GM18907 (cell line): ENCODE measurements at regions not wholly inside any gene's neighbourhood (a gene's known extent, or its start where the extent isn't known, plus 50 kb on each side); places are given as distances from the start of the nearest gene placed in this dataset.
"Not testable (repeated sequence)": the region's sequence is repeated elsewhere in the genome, so short reads cannot be mapped to it uniquely, and the experiment has no call there.

ENCODE experiments used
- ATAC-seq: cut with Tn5 transposase; IDR thresholded peaks from one replicate; pipeline ENCODE4 v1.9.1; 2021; ENCODE audit warnings: mild to moderate bottlenecking, moderate library complexity; ENCODE audit not compliant: unreplicated experiment

DNA sequence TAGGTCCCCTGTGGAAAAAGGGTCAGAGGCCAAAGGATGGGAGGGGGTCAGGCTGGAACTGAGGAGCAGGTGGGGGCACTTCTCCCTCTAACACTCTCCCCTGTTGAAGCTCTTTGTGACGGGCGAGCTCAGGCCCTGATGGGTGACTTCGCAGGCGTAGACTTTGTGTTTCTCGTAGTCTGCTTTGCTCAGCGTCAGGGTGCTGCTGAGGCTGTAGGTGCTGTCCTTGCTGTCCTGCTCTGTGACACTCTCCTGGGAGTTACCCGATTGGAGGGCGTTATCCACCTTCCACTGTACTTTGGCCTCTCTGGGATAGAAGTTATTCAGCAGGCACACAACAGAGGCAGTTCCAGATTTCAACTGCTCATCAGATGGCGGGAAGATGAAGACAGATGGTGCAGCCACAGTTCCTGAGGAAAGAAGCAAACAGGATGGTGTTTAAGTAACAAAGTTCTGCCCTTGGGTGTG is 165.8 kb downstream of the RPIA start:
- ATAC-seq, result no peak

DNA sequence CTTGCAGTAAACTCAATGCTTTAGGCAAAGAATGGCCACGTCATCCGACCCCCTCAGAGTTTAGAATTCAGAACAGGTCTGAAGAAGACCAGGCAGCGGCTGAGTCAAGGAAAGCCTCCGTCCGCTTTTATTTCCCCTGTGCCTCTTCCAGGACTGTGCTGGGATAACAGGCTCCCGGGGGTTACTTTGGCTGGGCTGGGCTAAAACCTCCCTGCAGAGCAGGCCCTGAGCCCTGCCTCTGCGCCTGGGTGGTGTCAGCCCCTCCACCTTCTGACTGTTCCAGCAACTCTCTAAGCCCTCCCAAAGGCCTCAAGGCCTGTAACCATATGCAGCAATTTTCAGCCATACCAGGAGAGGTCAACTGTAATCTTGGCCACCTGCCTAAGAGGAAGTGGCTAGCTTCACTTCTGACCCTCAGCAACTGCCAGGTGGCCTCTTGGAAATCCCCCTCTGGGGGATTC is 166.5 kb downstream of the RPIA start:
- peak; percentile 43 for ATAC-seq

DNA sequence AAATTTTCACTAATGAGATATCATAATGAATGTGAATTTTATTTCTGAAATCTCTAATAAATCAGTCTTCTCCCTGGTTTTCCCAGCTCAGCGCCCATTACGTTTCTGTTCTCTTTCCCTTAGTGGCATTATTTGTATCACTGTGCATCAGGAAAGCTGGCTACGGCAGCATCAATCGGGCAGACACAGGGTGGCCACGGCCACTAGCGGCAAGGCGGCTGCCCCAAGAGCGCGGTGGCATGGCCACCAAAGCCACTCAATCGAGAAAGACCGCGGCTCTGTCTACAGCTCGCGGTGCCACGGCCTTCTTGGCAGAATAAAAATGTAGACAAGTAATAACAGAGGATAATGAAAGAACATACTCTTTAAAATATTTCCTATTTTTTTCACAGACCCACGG is 168.0 kb downstream of the RPIA start:
- ATAC-seq, result no peak

DNA sequence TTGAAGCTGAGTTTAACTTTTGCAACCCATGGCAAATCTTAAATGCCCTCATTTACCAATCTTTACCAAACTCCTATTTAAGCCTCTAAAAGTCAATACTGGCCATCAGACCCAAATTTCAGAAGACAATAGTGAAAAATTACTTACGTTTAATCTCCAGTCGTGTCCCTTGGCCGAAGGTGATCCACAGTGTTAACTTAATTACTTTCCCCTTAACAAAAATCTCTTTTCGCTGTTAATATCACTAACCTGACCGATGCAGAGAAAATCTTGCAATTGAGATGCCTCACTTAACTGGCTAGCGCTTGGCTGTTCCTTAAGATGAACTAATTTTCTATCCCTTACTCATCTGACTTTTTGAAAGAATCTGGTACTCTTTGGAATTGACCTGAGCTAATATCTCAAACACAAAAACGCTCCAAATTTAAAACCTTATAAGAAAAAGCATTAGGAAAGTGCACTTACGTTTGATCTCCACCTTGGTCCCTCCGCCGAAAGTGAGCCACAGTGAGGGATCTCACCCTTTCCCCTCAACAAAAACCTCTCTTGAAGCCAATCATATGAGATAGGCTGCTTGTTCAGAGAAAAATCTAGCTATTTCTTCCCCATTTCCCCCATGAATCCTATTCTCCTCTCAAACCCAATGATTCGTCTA is 169.1 kb downstream of the RPIA start:
- ATAC-seq, result no peak

DNA sequence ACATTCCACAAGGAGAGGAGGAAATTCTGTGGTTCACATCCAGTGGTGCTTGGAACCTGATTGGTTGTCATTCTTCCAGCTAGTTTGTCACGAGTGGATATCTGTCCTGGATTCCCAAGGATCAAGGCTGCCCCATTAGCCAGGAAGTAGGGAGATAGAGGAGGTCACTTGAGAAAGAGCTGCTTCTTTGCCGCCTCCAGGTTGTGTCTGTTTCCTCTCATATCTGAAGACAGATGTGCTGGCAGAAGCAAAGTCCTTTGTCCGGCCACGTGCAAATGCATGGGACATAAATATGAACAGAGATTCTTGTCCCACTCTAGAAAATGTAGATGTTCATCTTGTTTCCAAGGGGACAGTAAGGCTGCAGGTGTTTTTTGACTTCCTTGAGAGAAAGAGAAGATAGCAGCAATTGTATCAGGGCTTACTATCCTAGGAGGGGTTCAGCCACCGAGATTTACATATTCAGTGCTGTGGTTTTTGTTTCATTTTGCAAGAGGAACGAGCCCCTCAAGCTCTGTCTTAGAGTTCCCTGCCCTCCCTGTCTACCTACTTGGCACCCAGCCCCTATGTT is 174.4 kb downstream of the RPIA start:
- peak; percentile 44 for ATAC-seq

DNA sequence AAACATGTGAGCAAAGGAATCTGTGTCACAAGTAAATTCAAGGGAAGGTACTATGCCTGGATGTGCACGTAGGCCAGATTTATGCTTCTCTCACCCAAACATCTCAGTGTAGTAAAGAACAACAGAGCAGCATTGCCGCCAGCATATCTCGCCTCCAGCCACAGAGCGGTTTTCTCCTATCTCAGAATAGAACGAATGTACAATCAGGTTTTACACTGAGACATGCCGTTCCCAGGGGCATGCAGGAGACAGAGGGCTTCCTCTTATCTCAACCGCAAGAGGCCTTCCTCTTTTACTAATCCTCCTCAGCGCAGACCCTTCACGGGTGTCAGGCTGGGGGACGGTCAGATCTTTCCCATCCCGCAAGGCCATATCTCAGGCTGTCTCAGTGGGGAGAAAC is 175.3 kb downstream of the RPIA start:
- no peak for ATAC-seq

DNA sequence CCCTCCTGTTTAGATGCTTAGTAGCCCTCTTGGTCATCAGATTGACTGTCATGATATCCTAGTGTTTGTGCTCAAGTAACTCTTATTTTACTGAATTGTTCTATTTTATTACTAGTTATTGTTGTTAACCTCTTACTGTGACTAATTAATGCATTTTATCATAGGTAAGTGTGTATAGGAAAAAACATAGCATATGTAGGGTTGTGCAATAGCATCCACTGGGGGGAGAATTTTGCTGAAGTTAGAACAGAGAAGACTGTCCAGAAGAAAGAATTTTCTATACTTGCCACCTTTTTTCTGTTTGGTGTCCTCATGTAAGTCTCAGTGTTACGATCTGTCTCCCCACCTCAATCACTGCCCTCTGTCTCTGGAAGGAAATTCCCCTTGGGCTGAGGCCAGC is 177.4 kb downstream of the RPIA start:
- no peak for ATAC-seq

DNA sequence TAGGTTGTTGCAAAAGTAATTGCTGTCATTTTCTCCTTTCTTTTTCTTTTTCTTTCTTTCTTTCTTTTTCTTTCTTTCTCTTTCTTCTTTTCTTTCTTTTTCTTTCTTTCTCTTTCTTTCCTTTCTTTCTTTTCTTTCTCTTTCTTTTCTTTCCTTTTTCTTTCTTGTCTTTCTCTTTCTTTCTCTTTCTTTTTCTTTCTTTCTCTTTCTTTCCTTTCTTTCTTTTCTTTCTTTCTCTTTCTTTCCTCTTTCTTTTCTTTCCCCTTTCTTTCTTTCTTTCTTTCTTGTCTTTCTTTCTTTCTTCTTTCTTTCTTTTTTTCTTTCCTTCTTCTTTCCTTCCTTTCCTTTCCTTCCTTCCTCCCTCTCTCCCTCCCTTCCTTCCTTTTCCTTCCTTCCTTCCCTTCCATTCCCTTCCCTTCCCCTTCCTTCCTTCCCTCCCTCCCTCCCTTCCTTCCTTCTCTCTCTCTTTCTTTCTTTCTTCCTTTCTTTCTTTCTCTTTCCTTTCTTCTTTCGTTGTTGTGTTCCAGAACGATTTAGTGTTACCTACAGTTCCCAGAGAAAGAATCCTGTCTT is 178.9 kb downstream of the RPIA start:
- no peak for ATAC-seq

DNA sequence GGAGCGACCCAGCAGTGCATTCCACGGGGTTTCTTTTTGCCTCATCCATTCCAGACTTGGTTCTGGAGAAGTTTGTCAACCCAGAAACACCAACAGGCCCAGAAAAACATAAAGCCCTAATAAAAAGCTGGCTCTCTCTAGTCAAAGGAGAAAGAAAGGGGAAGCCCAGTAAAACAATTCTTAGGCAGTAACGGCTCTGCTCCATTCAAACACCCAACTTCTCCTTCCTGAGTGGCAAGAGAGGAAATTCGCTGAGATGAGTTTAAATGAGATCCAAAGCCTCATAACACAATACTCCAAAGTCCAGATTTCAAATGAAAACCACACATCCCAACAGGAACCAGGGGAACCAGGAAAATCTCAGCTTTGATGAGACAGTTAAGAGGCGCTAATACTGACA is 179.9 kb downstream of the RPIA start:
- ATAC-seq, result no peak

DNA sequence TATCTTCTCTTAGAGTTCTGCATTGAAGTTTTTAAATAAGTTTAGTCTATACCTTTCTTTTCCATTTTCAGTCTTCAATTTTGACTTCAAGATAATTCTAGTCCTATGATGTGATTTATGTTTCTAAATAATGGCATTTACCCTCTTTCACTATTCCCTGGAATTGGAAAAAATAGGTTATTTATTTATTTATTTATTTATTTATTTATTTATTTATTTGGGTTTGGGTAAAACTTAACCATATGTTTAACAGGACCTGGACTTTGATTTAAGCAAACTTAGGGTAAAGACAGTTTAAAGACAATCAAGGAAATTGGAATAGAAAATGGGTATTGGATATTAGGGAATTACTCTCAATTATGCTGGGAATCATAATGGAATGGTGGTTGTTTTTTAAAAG is 182.1 kb downstream of the RPIA start:
- no peak for ATAC-seq

DNA sequence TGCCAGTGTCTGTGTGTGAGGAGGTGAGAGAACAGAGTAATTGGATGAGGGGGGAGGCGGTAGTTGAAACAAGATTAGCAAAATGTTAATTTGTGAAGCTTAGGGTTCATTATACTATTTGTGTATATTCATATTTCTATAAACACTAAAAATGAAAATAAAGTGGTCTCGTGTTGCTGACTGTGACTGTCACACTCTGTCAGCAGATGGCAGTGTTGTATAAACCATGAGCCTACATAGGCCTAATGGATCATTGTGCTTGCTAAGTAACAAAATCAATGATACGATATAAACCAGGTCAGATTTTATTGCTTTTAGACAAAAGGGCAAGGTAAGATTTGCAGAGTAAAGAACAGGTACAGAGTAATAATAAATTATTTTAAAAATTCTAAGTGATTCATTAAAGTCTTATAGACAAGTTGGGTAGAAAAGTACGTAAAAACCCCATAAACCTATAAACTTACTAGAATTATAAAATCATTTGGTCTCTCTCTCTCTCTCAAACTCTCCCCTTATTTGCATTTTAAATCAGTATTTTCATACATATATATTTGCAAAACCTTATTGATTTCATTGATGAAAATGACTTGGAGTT is 182.7 kb downstream of the RPIA start:
- no peak for ATAC-seq

DNA sequence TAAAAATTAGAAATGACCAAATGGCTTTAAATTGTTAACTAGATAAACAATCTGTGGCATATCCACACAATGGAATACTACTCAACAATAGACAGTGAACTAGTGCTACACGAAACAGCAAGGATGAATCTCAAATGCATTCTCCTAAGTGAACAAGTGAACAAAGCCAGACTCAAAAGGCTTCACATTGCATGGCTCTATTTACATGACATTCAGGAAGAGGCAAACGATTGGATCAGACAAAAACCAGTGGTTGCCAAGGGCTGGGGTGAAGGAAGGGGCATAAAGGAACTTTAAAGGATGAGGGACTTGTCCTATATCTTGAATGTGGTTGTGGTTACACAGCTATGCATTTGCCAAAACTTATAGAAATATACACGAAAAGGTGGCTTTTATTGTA is 184.3 kb downstream of the RPIA start:
- no peak for ATAC-seq

DNA sequence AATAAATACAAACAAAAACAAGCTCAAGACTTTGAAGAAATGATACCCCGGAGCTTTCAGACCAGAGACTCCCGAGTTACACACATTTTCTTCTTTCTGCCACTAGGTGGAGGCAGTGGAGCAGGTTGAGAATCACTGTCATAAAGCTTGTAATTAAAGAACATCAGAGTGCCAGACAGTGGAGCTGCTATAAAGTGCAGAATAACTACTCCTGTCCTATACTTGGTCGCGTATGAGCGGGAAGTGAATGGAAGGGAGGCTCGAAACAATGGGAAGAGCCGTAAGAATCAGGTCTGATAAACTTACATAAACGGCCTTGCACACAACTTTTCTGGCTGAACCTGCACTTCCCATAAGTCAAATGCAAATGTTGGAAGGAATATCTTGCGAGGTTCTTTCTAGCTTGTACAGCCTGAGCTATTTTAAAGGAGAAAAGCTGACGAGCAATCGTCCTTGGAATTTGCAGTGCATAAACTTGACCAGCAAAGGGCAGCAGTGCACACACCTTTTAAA is 189.0 kb downstream of the RPIA start:
- ATAC-seq, result no peak

DNA sequence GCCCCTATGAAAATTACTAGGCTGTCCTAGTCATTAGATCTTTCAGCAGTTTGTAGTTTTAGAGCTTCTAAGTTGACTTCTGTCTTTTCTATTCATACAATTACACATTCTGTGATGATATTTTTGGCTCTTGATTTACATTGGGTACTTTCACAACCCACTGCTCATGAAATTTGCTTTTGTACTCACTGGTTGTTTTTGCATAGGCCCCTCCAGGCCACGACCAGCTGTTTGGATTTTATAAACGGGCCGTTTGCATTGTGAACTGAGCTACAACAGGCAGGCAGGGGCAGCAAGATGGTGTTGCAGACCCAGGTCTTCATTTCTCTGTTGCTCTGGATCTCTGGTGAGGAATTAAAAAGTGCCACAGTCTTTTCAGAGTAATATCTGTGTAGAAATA is 193.8 kb downstream of the RPIA start:
- ATAC-seq, result no peak

DNA sequence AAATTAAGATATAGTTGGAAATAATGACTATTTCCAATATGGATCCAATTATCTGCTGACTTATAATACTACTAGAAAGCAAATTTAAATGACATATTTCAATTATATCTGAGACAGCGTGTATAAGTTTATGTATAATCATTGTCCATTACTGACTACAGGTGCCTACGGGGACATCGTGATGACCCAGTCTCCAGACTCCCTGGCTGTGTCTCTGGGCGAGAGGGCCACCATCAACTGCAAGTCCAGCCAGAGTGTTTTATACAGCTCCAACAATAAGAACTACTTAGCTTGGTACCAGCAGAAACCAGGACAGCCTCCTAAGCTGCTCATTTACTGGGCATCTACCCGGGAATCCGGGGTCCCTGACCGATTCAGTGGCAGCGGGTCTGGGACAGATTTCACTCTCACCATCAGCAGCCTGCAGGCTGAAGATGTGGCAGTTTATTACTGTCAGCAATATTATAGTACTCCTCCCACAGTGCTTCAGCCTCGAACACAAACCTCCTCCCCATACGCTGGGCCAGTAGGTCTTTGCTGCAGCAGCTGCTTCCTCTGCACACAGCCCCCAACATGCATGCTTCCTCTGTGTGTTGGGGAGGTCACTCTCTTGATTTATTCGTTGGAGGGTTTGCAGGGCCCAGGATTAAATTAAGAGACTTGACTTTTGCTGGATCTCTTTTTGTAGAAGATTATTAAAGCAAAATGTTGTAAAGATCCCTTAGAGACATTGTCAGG is 194.4 kb downstream of the RPIA start:
- ATAC-seq, result no peak

DNA sequence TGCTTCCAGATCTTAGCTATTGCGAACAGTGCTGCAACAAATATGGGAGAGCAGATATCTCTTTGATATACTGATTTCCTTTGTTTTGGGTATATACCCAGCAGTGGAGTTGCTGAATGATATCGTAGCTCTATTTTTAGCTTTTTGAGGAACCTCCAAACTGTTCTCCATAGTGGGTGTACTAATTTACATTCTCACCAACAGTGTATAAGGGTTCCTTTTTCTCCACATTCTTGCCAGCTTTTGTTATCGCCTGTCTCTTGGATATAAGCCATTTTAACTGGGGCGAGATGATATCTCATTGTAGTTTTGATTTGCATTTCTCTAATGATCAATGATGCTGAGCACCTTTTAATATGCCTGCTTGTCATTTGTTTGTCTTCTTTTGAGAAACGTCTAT is 196.0 kb downstream of the RPIA start:
- not testable (repeated sequence) for ATAC-seq

DNA sequence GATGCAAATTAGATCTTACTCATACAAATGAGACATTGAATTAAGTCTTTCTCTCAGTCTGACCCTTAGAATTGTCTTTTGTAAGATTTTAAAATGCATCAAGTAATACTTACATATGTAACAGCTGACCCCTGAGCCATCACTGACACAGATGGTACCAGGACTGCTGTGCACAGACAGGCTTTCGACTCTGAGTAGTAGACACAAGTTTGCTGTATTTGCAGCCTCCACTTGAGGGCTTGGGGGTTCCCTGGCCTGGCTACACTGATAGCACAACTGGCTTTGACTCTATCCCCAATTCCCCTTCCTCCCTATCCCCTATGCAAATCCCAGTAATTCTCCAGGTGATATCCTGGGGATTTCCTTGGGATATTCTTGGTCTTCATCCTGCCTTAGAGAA is 200.7 kb downstream of the RPIA start:
- no peak for ATAC-seq

DNA sequence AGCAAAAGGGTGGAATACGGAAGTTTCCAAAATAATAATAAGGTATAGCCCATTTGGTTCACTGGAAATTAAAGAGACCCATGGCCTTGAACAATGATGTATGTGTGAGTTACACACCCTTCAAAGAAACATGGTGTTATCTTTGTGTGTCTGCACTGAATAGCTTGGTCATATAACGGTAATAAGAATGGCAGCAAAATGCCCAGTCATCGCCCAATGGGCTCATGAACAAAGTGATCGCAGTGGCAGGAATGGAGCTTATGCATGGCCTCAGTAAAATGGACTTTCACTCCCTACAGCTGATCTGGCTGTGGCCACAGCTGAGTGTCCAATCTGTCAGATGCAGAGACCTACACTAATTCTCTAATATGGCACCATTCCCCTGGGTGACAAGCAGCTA is 201.3 kb downstream of the RPIA start:
- no peak for ATAC-seq

DNA sequence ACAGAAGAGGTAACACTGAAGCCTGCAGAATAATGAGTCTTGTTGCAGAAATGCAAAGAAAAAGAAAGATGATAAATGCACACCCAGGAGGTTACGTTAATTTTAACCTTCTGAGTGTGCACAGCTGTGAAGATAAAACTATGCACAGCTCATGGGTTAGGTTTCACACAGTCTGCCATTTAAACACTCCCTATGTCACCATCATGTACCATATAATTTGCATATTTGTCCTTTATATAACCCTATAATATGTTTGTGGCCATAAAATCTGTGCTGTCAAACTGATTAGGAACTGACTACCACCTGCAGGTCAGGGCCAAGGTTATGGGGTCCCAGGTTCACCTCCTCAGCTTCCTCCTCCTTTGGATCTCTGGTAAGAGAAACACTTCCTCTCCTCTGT is 205.5 kb downstream of the RPIA start:
- ATAC-seq, result no peak

DNA sequence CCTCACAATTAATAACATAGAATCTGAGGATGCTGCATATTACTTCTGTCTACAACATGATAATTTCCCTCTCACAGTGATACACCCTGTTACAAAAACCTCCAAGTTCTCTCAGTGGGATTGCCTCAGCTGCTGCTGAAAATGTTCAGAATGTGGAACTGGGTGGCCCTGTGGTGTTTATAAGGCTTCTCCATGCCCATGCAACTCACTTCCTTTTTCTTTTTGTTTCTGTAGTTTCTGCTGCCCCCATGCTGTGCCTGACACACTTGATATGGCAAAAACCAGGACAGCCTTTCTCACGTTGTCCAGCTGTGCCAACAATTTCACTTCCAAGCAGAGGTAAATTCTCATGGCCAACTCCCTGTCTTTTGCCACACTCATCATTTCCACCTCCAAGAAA is 206.2 kb downstream of the RPIA start:
- no peak for ATAC-seq

DNA sequence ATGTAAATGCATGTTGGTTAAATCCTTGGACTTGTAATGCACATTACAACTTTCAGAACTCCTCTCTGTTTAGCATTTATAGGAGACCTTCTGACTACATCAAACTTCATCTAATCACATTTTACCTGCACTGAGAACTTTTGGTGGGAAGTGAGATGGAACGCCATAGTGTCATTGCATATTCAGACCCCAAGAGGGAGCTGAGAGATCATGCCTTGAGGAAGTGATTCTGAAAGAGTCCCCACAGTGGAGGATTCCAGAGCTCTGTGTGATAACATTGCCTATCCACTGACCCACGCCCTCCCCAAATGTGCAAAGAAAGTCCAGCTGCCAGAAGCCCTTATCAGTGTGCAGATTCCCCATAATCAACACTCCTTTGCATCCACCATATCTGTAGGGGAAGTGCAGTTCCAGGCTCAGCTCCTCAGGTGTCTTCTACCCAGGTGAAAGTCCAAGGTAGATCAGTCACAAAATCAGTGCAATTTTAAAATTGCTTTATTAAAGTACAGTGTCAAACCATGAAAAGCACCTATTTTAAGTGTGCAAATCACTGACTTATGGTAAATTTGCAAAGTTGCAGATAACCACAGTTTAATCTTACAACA is 212.4 kb downstream of the RPIA start:
- ATAC-seq, result no peak
